Heart left ventricle (tissue), 16 donors: ENCODE measurements at regions not wholly inside any gene's neighbourhood (a gene's known extent, or its start where the extent isn't known, plus 50 kb on each side); places are given as distances from the start of the nearest gene placed in this dataset.

Experiments
- ATAC-seq, 4 donors: fragments of 200-7000 bp; cut with Tn5 transposase; one replicate each; pipeline ENCODE4 v1.9.1; 2020 to 2022; ENCODE audit warnings: moderate library complexity in 4 of 4, mild to moderate bottlenecking in 3 of 4, moderate number of reproducible peaks in 1 of 4
- DNase-seq, 5 donors: peaks; one replicate each; pipeline ENCODE4 v3.0.0-alpha.2; 2020
- H3K27ac ChIP-seq, 12 donors: fragments of 200-600 bp; sonication (generic) in 4 of 12; one replicate each; pipeline versions ENCODE4 v1.5.0 to v1.8.0; 2016 to 2022; ENCODE audit warnings: mild to moderate bottlenecking in 2 of 12
- H3K27me3 ChIP-seq, 9 donors: fragments of 200-600 bp; sonication (generic) in 2 of 9; one replicate each; pipeline versions ENCODE4 v1.5.1 to v1.8.0; 2016 to 2022; ENCODE audit warnings: mild to moderate bottlenecking in 3 of 9
- H3K36me3 ChIP-seq, 9 donors: fragments of 200-600 bp; sonication (generic) in 2 of 9; one replicate each; pipeline versions ENCODE4 v1.5.0 to v1.8.0; 2018 to 2022; ENCODE audit warnings: mild to moderate bottlenecking in 2 of 9
- H3K4me1 ChIP-seq, 12 donors: fragments of 200-600 bp; sonication (generic) in 4 of 12; one replicate each; pipeline versions ENCODE4 v1.5.0 to v1.8.0; 2016 to 2022; ENCODE audit warnings: mild to moderate bottlenecking in 3 of 12
- H3K4me3 ChIP-seq, 12 donors: fragments of 200-600 bp; sonication (generic) in 4 of 12; one replicate each; pipeline versions ENCODE4 v1.5.0 to v1.8.0; 2017 to 2022; ENCODE audit warnings: mild to moderate bottlenecking in 9 of 12, moderate library complexity in 4 of 12
- H3K9me3 ChIP-seq, 12 donors: fragments of 200-600 bp; sonication (generic) in 4 of 12; one replicate each; pipeline versions ENCODE4 v1.5.0 to v1.8.0; 2016 to 2022; ENCODE audit warnings: mild to moderate bottlenecking in 1 of 12
- POLR2A ChIP-seq, 2 donors: fragments of 450-650 bp; IDR thresholded peaks; one replicate each; pipeline ENCODE4 v1.6.1; 2017; ENCODE audit warnings: antibody characterized with exemption in 2 of 2, mild to moderate bottlenecking in 2 of 2, moderate library complexity in 2 of 2
- WGBS, 4 donors: extraction: QIAGEN DNeasy Blood & Tissue Kit in 2 of 4; methylation state at CpG; one replicate each; pipeline versions ENCODE4 v1.1.5 to v1.1.7; 2013 to 2018; 5-methylcytosine and 5-hydroxymethylcytosine counted together
- intact Hi-C, 10 donors: fragments of 100-400 bp; cut with DNase I; formaldehyde crosslinking; loops; one replicate each; pipeline versions ENCODE4 v1.11.1 to v1.14.2; 2022
- TF ChIP-seq, protein P1 (sequence below), 12 donors: fragments of 200-600 bp; sonication (generic) in 4 of 12; IDR thresholded peaks; one replicate each; pipeline versions ENCODE4 v1.5.0 to v1.8.0; 2018 to 2022; ENCODE audit warnings: antibody characterized with exemption in 12 of 12, mild to moderate bottlenecking in 5 of 12
- donor health status: ischemic (EF 13 %, LVEDD 7.1; RV severe dilation, severe dysfunction).
- donor health status: healthy with polysubstance abuse.
- donor health status: DM: no; HTN: yes; CAD: no.
- donor health status: DM: no; HTN: no; CAD: no.
- donor health status: ischemic (EF 25% LVEDD 6.9; RV normal size, moderate dysfunction).
- donor health status: ischemic (EF 25% LVEDD 5.7; RV mildly dilated, moderate dysfunction).
- donor health status: healthy.
- donor health status: DM: yes; HTN: yes; CAD: no.
- donor health status: ischemic (EF 35%, LVEDD 5.7; RV mildly dilated, moderate dysfunction).
- donor health status: nonischemic (EF 11% LVEDD 7.7; RV severe dilation, severe dysfunction).
- donor health status: DM: yes; HTN: yes; CAD: no.
- donor health status: PGD.
- donor health status: ischemic (EF 29% LVEDD 5.4; RV normal size, mild dysfunction).
- donor health status: nonischemic (EF 23%, LVEDD 6.1; RV moderate dilation, normal function).

DNA sequence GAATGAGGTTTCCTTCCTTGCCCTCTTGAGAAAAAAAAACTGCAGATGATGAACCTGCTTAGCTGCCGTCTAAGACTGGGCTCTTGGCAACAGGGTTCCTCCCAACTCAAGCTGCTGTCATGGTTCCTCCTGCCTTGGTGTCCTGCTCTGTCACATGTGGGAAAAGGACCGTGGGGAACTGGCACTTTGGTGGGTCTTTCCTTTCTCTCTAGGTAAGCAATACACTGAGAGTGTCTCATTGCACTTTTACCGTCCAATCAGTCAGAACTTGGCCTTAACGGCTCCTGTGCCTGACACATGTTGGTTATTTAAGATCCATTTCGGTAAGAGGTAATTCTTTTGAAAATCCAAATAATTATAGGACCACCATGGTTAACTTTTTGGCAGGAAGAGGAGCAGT lies 60.8 kb upstream of the RNF152 start:
- H3K4me1 ChIP-seq, result peaks cover 0 to 10% (median 0%) of the 10 kb centered on the region in 12 donors
- no peaks in the 10 kb centered on the region for H3K36me3 ChIP-seq
- intact Hi-C loops, result no loop called here
- TF ChIP-seq, protein P1, sequence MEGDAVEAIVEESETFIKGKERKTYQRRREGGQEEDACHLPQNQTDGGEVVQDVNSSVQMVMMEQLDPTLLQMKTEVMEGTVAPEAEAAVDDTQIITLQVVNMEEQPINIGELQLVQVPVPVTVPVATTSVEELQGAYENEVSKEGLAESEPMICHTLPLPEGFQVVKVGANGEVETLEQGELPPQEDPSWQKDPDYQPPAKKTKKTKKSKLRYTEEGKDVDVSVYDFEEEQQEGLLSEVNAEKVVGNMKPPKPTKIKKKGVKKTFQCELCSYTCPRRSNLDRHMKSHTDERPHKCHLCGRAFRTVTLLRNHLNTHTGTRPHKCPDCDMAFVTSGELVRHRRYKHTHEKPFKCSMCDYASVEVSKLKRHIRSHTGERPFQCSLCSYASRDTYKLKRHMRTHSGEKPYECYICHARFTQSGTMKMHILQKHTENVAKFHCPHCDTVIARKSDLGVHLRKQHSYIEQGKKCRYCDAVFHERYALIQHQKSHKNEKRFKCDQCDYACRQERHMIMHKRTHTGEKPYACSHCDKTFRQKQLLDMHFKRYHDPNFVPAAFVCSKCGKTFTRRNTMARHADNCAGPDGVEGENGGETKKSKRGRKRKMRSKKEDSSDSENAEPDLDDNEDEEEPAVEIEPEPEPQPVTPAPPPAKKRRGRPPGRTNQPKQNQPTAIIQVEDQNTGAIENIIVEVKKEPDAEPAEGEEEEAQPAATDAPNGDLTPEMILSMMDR (IDR thresholded peaks at IDR 0.05), result no peak
- TF ChIP-seq POLR2A (IDR thresholded peaks at IDR 0.05), result no peak
- 70 to 86% (median 79%) methylated on average over 5 of the region's 5 CpGs for WGBS, 4 donors
- no peak for ATAC-seq
- DNase-seq, result no peak
- H3K4me3 ChIP-seq, result no peak overlapping the region
- no peaks in the 10 kb centered on the region for H3K27me3 ChIP-seq
- H3K9me3 ChIP-seq, result no peaks in the 10 kb centered on the region
- no peak overlapping the region for H3K27ac ChIP-seq

- H3K36me3 ChIP-seq, result no peaks in the 10 kb centered on the region
- ATAC-seq, result no peak
- intact Hi-C loops, result no loop called here
- H3K4me3 ChIP-seq, result no peak overlapping the region
- no peaks in the 10 kb centered on the region for H3K9me3 ChIP-seq
- no peak overlapping the region for H3K27ac ChIP-seq
- peaks cover 0 to 11% (median 0%) of the 10 kb centered on the region in 12 donors for H3K4me1 ChIP-seq
- no peak for DNase-seq
- 90 to 91% (median 91%) methylated on average over 5 of the region's 5 CpGs for WGBS, 4 donors
- no peaks in the 10 kb centered on the region for H3K27me3 ChIP-seq
- TF ChIP-seq POLR2A (IDR thresholded peaks at IDR 0.05), result no peak
- TF ChIP-seq, protein P1 (IDR thresholded peaks at IDR 0.05), result no peak
Observed at GRCh38 chr18:61953161-61953560, 60.4 kb upstream of the RNF152 start.

GRCh38 chr18:61951396-61951795 lies 58.6 kb upstream of the RNF152 start:
- Histone ChIP-seq H3K4me3 (no peak overlapping the region), H3K27ac (no peak overlapping the region), H3K36me3 (no peaks in the 10 kb centered on the region), H3K9me3 (no peaks in the 10 kb centered on the region), H3K27me3 (no peaks in the 10 kb centered on the region), H3K4me1 (peaks cover 0 to 14% (median 0%) of the 10 kb centered on the region in 12 donors)
- intact Hi-C loops, result no loop called here
- no peak for DNase-seq
- no peak for TF ChIP-seq POLR2A (IDR thresholded peaks at IDR 0.05)
- TF ChIP-seq, protein P1 (IDR thresholded peaks at IDR 0.05), result no peak
- no peak for ATAC-seq
- WGBS, 4 donors, result 91 to 98% (median 95%) methylated on average over 6 of the region's 6 CpGs

- Histone ChIP-seq H3K36me3 (no peaks in the 10 kb centered on the region), H3K9me3 (no peaks in the 10 kb centered on the region), H3K27ac (no peak overlapping the region), H3K4me1 (peaks cover 0 to 14% (median 0%) of the 10 kb centered on the region in 12 donors), H3K27me3 (no peaks in the 10 kb centered on the region), H3K4me3 (no peak overlapping the region)
- ATAC-seq (no peak), DNase-seq (no peak)
- TF ChIP-seq, protein P1 (IDR thresholded peaks at IDR 0.05), result no peak
- no peak for TF ChIP-seq POLR2A (IDR thresholded peaks at IDR 0.05)
- intact Hi-C loops, result no loop called here
- 47 to 60% (median 54%) methylated on average over 3 of the region's 3 CpGs for WGBS, 4 donors
Observed at GRCh38 chr18:61950371-61950770, 57.6 kb upstream of the RNF152 start.
